Stimulated activated CD4-positive, alpha-beta T cell treated with anti-CD3 and anti-CD28 coated beads, Interleukin-4, amount 100 ng/mL, for 24 hours (primary cell): ENCODE measurements at regions not wholly inside any gene's neighbourhood (a gene's known extent, or its start where the extent isn't known, plus 50 kb on each side); places are given as distances from the start of the nearest gene placed in this dataset.

Source experiments
- DNase-seq: peaks from one replicate; pipeline ENCODE4 v3.0.0-alpha.2; 2020

GRCh38 chr3:150055332-150055731 lies 84.6 kb upstream of the PFN2 start:
- DNase-seq: no peak

DNA sequence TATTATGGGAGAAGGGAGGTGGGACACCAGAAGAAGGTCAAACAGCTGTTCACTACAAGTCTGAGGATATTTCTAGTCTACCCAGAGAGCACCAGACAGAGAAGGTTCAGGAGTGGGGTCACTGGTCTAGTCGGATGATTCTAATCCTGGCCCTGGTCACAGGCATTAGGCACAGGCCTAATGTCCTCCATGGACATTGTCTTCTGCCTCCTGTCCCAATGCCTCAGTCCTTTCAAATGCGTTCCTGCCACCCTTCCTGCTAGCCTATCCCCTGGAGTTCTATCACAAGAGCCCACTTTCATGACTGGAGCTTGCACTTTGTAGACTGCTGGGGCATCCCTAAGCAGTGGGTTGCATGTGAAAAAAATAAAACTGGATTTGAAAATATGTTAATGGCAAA lies 83.9 kb upstream of the PFN2 start:
- DNase-seq: no peak

DNA sequence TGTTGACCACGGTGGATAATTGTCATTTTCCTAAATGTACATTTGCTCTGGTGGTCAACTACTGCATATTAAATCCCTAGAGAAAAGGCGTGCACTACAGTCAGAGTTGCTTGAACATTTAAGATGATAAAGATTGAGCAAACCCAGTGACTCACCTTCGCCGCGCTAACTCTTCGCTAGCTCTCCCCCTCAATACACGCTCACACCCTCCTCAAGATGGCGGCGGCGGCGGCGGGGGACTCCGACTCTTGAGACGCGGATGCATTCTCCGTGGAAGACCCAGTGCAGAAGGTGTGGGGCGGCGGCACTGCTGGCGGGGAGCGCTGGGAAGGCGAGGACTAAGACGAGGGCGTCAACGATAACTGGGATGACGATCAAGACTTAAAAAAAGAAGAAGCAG lies 79.8 kb upstream of the PFN2 start:
- no peak for DNase-seq

DNA sequence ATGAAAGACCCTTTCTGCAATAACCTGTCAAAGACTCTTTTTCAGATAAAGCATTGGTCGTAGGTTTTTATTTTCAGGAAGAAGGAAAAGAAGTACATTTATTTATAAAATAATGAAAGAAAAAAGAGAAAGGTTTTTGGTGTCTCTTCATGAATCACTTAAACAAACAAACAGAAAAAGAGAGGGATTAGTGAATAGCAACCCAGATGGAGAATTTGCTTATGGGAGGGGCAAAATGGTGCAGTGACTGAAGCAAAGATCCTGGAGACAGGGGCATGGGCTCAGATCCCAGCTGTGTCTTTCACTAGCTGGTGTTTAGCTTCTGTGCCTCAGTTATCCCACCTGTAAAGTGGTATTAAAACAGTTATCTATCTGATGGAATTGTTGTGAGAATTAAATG lies 78.6 kb upstream of the PFN2 start:
- DNase-seq: no peak

DNA sequence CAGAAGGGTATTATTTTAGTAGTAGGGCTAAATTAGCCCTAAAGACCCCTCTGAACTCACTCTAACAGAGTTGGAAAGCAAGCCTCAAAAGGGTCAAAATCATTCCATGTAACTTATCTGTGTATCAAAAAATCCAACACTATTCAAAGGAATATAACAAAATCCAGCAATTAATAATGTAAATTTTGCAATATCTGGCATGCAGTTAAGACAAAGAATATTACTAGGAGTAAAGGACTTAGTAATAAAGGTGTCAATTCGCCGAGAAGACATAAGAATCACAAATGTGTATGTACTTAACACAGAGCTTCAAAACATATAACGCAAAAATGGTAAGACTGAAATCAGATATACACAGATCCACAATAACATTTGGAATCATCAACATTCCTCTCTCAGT lies 71.2 kb upstream of the PFN2 start:
- no peak for DNase-seq

- DNase-seq: no peak
Measured at GRCh38 chr3:150040097-150040496, 69.4 kb upstream of the PFN2 start.

DNA sequence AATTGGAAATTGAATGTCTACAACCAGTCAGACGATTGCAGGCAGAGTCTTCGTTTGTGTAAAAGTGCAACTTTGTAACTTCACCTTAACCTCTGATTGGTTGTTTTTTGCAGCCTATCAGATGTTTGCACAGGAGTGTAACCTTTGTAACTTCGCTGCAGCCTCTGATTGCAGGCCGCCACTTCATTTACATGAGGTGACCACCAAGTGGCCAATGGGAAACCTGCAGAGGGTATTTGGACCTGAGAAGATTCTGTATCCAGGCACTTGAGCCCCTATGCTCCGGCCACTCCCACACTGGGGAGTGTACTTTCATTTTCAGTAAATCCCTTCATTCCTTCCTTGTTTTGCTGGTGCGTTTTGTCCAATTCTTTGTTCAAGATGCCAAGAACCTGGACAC lies 68.1 kb upstream of the PFN2 start:
- no peak for DNase-seq

DNA sequence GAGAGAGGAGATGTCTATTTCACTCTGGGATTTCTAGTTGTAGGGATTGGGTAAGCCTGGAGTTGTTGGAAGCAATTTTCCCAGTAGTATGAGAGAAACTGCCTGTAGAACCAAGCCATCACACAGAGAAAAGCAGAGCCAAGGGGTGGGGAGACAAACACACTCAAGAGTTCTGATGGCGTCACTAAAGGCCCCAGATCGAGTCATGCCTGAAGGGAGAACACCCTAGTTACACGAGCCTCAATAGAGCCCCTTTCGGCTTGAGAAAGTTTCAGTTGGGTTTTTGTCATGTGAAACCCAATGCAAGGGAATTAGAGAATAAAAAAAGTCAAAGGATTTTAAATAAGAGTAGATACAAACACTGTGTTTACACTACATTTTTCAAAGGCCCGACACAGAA lies 66.1 kb upstream of the PFN2 start:
- DNase-seq: no peak

DNA sequence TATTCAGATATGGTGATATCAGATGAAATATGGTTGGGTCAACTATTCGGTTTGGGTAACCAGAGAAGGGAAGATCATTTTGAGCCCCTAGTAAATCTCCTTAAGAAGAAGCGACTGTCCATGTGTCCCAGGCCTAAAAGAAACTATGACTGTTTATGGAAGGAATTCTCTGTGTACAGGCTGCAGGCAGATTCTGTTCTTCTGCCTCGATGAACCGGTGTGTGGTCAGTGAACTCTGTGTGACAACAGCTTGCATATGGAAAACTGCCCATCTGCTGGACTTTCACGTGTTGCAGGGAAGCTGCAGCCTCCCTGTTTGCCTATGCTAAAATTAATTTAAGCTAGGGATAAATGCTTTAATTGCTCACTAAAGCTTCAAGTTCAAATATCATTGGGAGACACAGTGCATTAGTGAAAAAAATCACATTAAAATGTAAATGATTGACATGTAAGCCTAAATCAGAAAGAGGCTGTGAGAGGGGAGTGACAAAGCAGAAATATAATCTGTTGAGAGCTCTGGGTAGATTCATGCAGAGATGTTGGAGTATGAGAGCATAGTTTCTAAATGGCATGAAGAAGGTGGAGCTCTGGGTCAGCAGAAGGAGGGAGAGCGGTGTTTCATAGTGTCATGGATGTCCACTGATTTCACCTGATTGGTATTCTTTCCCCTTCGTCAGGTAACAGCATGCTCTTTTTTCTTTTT lies 65.4 kb upstream of the PFN2 start:
- DNase-seq: no peak

DNA sequence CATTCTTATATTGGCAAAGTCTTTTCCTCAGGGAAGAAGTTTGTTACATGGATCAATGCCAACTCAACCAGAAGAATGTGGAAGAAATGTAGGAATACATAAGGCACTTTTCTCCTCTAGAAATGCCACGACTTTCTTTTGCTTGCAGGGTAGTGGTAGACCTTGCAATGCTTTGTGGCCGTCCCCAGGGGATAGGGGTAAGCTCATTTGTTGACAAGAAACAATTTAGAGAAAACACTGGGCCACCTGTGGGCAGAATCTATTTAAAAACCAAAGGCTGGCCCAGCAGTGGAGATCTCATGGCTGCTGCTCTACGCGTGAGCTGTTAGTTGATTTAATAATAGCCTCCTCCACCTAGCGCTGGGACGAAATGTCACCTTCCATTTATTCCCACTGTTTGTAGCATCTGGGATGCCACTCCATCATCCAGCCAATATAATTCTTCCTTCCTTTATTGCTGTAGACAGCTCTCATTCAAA lies 64.6 kb upstream of the PFN2 start:
- DNase-seq: no peak

DNA sequence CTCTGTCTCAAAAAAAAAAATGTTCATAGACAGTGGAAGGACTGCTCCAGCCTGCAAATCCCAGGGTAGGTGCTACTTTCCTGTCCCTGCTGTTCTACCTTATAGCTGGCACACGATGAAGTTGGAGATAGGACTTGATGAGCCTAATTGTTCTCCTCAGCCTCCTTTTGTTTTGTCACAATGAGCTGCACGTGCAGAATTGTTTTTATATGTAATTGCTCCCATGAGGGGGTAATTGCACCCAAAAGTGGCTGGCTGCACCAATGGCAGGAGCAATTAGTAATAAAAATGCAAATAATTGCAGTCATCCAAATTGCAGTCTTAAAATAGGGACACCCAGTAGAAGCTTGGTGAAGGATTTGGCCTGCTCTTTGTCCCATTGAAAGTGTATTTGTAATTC lies 63.0 kb upstream of the PFN2 start:
- DNase-seq: no peak

DNA sequence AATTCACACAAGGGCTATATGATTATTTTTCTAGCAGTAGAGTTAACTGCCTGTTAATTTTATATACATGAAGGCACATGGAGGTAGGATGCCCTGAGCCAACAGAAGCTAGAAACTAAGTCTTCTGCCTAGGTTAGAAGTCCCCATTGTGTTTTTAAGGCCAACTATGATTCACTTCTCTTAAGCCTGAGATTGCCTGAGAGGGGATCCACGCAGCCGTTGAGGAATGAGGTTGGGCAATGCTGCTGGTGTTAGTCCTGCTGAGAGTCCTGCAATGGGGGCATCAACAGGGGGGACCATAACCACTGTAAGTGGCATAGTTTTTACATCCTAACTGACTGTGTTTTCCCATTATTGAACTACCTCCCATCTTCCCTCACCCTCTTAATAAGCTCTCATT lies 60.1 kb upstream of the PFN2 start:
- no peak for DNase-seq

DNA sequence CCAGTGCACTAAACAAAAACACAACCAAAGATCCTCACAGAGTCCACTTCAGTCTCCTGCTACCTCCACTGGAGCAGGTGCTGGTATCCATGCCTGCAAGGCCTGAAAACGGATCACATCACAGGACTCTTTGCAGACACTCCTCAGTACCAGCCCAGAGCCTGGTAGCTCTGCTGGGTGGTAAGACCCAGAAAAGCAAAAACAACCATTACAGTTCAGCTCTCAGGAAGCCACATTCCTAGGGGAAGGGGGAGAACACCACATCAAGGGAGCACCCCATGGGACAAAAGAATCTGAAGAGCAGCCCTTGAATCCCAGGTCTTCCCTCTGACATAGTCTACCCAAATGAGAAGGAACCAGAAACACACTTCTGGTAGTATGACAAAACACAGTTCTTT lies 52.5 kb upstream of the PFN2 start:
- DNase-seq: no peak

DNA sequence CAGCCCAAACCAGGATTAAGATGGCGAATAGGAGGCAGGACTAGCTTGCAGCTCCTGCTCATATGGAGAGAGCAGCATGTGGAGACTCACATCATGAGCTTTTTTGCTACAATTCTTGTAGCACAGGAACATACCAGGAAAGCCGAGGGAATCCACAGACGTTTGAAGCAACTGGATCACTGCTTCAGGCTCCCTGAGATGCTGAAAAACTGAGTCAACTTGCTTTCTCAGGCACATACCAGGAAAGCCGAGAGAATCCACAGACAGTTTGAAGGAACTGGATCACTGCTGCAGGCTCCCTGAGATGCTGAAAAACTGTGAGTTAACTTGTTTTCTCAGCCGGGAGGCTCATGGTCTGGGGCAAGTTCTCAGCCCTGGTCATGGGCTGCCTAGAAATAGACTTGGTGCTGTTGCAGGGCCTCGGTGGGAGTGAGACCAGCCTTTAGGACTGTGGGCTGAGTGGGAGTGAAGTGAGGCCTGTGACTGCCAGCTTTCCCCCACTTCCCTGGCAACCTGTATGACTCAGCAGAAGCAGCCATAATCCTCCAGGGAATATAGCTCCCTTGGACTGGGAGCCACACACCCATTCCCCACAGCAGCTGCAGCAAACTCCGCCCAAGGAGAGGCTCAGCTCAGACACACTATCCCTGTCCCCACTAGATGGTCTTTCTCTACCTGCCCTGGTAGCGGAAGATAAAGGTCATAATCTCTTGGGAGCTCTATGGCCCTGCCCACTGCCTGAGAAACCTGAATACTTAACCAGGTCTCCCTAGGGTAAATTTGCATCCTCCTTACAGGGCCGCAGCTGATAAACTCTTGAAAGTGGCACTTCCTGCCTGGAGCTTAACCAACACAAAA lies 51.9 kb upstream of the PFN2 start:
- no peak for DNase-seq

DNA sequence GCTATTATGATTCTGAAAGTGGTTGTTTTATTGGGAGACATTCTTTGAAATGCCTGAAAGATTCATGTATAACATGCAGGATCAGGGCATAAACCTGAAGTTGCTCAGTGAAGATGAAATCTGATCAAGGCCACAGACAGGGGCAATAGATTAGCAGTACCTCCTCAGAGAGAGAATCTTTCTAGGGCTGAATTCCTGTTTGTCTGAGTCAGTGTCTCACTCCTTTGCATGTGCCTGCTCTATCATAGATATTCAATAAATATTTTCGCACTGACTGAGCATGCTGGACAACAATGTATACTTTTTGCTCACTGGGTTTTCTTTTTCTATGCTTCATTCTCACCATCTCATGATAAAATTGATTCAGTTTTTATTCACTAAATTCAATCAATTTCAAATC lies 49.8 kb upstream of the PFN2 start:
- DNase-seq: no peak
